ENCODE measurements at regions not wholly inside any gene's neighbourhood (a gene's known extent, or its start where the extent isn't known, plus 50 kb on each side); places are given as distances from the start of the nearest gene placed in this dataset.
A peak's percentile ranks its signal among the peaks of the same experiment; 100 is the strongest.

GRCh38 chr7:131610007-131610406 lies 53.6 kb upstream of the PODXL start:
- no peak for DNase-seq (ENCODE audit: low read depth, low spot score)
- no peak overlapping the region for H3K9ac ChIP-seq (ENCODE audit: insufficient read length, low read depth)
- H3K4me3 ChIP-seq (ENCODE audit: insufficient read length, low read depth): no peak overlapping the region
- H3K9me3 ChIP-seq (ENCODE audit: insufficient read depth, low read length): no peaks in the 10 kb centered on the region
- no peaks in the 10 kb centered on the region for H3K36me3 ChIP-seq (ENCODE audit: insufficient read depth, insufficient read length, low read length)
- TF ChIP-seq SUZ12 (IDR thresholded peaks at IDR 0.05; ENCODE audit: extremely low read depth, insufficient read depth, insufficient read length): no peak
- no peak for TF ChIP-seq ZNF274 (IDR thresholded peaks at IDR 0.05; ENCODE audit: low read depth, low read length)
- no peak for TF ChIP-seq YY1 (IDR thresholded peaks at IDR 0.05; ENCODE audit: insufficient read depth, insufficient read length)
- H3K4me1 ChIP-seq (ENCODE audit: insufficient read depth, insufficient read length): peaks cover 21% of the 10 kb centered on the region
- no peaks in the 10 kb centered on the region for H3K27me3 ChIP-seq (ENCODE audit: insufficient read depth, insufficient read length)

DNA sequence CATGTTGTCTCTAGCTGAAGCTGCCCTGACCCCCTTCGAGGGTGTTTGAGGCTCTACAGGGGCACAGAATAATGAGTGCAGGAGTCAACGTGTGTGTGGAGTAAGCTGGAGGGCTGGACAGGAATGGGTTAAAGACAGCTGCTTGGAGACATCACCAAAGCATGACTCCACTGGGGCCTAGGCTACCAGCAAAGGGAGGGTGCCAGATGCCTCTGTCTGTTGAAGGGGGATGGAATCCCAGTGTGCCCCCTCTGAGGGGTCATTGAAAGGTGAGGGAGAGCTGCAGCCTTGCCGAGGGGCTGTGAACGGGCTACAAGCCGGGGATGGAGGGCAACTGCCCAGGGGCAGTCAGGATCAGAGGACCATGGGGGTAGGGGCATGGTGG lies 51.7 kb upstream of the PODXL start:
- DNase-seq (ENCODE audit: low read depth, low spot score): no peak
- no peaks in the 10 kb centered on the region for H3K36me3 ChIP-seq (ENCODE audit: insufficient read depth, insufficient read length, low read length)
- no peak overlapping the region for H3K4me3 ChIP-seq (ENCODE audit: insufficient read length, low read depth)
- H3K27me3 ChIP-seq (ENCODE audit: insufficient read depth, insufficient read length): no peaks in the 10 kb centered on the region
- H3K4me1 ChIP-seq (ENCODE audit: insufficient read depth, insufficient read length): peaks cover 27% of the 10 kb centered on the region
- peak overlapping the region; percentile 74 for H3K9ac ChIP-seq (ENCODE audit: insufficient read length, low read depth)
- TF ChIP-seq ZNF274 (IDR thresholded peaks at IDR 0.05; ENCODE audit: low read depth, low read length) (no peak), YY1 (IDR thresholded peaks at IDR 0.05; ENCODE audit: insufficient read depth, insufficient read length) (no peak), SUZ12 (IDR thresholded peaks at IDR 0.05; ENCODE audit: extremely low read depth, insufficient read depth, insufficient read length) (no peak)
- H3K9me3 ChIP-seq (ENCODE audit: insufficient read depth, low read length): no peaks in the 10 kb centered on the region

- Histone ChIP-seq H3K27me3 (ENCODE audit: insufficient read depth, insufficient read length) (no peaks in the 10 kb centered on the region), H3K9me3 (ENCODE audit: insufficient read depth, low read length) (no peaks in the 10 kb centered on the region), H3K4me3 (ENCODE audit: insufficient read length, low read depth) (no peak overlapping the region), H3K36me3 (ENCODE audit: insufficient read depth, insufficient read length, low read length) (no peaks in the 10 kb centered on the region), H3K4me1 (ENCODE audit: insufficient read depth, insufficient read length) (peaks cover 27% of the 10 kb centered on the region), H3K9ac (ENCODE audit: insufficient read length, low read depth) (peak overlapping the region; percentile 74)
- no peak for TF ChIP-seq ZNF274 (IDR thresholded peaks at IDR 0.05; ENCODE audit: low read depth, low read length)
- TF ChIP-seq SUZ12 (IDR thresholded peaks at IDR 0.05; ENCODE audit: extremely low read depth, insufficient read depth, insufficient read length): no peak
- no peak for TF ChIP-seq YY1 (IDR thresholded peaks at IDR 0.05; ENCODE audit: insufficient read depth, insufficient read length)
- DNase-seq (ENCODE audit: low read depth, low spot score): no peak
Measured at GRCh38 chr7:131607291-131608115, 51.1 kb upstream of the PODXL start.

DNA sequence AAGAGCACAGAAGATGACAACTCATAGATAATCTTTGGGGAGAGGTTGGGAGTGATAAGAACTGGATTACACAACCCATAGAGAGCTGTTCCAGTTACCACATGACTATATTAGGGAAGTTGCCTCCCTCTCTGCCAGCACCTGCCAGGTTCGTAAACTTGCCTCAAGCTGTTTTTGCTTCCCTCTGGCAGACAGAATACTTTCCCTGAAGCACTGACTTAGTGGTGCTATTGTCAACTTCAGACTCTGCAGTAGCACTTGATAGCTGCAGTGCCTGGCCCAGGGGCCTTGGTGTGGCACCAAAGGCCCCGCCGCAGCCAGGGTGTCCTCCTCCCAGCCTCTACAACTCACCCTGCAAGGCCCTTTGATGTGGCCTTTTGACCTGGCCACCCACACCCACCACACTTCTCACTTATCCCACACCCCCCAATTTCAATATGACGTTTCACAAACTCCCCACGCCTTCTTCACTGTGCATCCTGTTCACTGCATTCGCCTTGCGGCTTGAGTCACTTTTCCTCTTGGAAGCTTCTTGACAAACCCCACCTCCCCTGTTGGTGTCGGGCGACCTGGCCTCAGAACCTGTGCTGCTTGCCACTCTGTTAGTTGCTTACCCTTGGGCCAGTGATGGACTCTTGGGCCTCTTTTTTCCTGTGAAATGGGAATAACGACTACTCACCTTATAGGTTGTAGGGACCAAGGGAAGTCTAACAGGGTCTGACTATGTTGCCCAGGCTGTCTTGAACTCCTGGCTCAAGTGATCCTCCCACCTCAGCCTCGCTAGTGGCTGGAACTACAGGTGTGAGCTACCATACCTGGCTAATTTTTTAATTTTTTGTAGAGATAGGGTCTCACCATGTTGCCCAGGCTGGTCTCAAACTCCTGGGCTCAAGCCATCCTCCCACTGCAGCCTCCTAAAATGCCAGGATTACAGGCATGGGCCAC lies 50.2 kb upstream of the PODXL start:
- peaks cover 27% of the 10 kb centered on the region for H3K4me1 ChIP-seq (ENCODE audit: insufficient read depth, insufficient read length)
- peak overlapping the region; percentile 87 for H3K9ac ChIP-seq (ENCODE audit: insufficient read length, low read depth)
- no peak for DNase-seq (ENCODE audit: low read depth, low spot score)
- H3K9me3 ChIP-seq (ENCODE audit: insufficient read depth, low read length): no peaks in the 10 kb centered on the region
- H3K36me3 ChIP-seq (ENCODE audit: insufficient read depth, insufficient read length, low read length): no peaks in the 10 kb centered on the region
- H3K4me3 ChIP-seq (ENCODE audit: insufficient read length, low read depth): no peak overlapping the region
- H3K27me3 ChIP-seq (ENCODE audit: insufficient read depth, insufficient read length): no peaks in the 10 kb centered on the region
- TF ChIP-seq ZNF274 (IDR thresholded peaks at IDR 0.05; ENCODE audit: low read depth, low read length): no peak
- no peak for TF ChIP-seq SUZ12 (IDR thresholded peaks at IDR 0.05; ENCODE audit: extremely low read depth, insufficient read depth, insufficient read length)
- TF ChIP-seq YY1 (IDR thresholded peaks at IDR 0.05; ENCODE audit: insufficient read depth, insufficient read length): no peak

All from NT2/D1 (cell line).